Stimulated activated CD4-positive, alpha-beta T cell treated with anti-CD3 and anti-CD28 coated beads, Interleukin-4, amount 100 ng/mL, for 24 hours (primary cell): ENCODE measurements at regions not wholly inside any gene's neighbourhood (a gene's known extent, or its start where the extent isn't known, plus 50 kb on each side); places are given as distances from the start of the nearest gene placed in this dataset.
"Not testable (repeated sequence)": the region's sequence is repeated elsewhere in the genome, so short reads cannot be mapped to it uniquely, and the experiment has no call there.

ENCODE experiments used
- DNase-seq: peaks from one replicate; pipeline ENCODE4 v3.0.0-alpha.2; 2020

- not testable (repeated sequence) for DNase-seq
These were observed 261.2 kb downstream of the ADGRD1 start for GRCh38 chr12:131214936-131215335.

- DNase-seq = not testable (repeated sequence)
These were observed 262.9 kb downstream of the ADGRD1 start for GRCh38 chr12:131216587-131216986.

GRCh38 chr12:131217024-131217586, 263.4 kb downstream of the ADGRD1 start:
- no peak for DNase-seq

GRCh38 chr12:131218026-131218922, 264.6 kb downstream of the ADGRD1 start:
- no peak for DNase-seq

- no peak for DNase-seq
These were observed 265.4 kb downstream of the ADGRD1 start for GRCh38 chr12:131218923-131219669.

GRCh38 chr12:131219670-131220330, 266.1 kb downstream of the ADGRD1 start:
- no peak for DNase-seq

GRCh38 chr12:131220331-131220685, 266.6 kb downstream of the ADGRD1 start:
- DNase-seq = no peak

GRCh38 chr12:131221061-131221956, 267.6 kb downstream of the ADGRD1 start:
- DNase-seq = no peak

GRCh38 chr12:131221957-131222328, 268.2 kb downstream of the ADGRD1 start:
- no peak for DNase-seq

- DNase-seq = no peak
These were observed 268.8 kb downstream of the ADGRD1 start for GRCh38 chr12:131222329-131223139.

- no peak for DNase-seq
These were observed 269.6 kb downstream of the ADGRD1 start for GRCh38 chr12:131223171-131223761.

- no peak for DNase-seq
These were observed 270.1 kb downstream of the ADGRD1 start for GRCh38 chr12:131223791-131224225.

GRCh38 chr12:131224226-131225065, 270.7 kb downstream of the ADGRD1 start:
- DNase-seq = not testable (repeated sequence)

- DNase-seq = not testable (repeated sequence)
These were observed 271.3 kb downstream of the ADGRD1 start for GRCh38 chr12:131225066-131225380.

GRCh38 chr12:131226345-131227265, 272.9 kb downstream of the ADGRD1 start:
- DNase-seq = no peak

GRCh38 chr12:131227641-131228040, 273.9 kb downstream of the ADGRD1 start:
- DNase-seq = not testable (repeated sequence)

GRCh38 chr12:131229079-131229425, 275.3 kb downstream of the ADGRD1 start:
- DNase-seq = not testable (repeated sequence)

- DNase-seq = no peak
These were observed 276.0 kb downstream of the ADGRD1 start for GRCh38 chr12:131229426-131230339.
